ENCODE measurements at regions not wholly inside any gene's neighbourhood (a gene's known extent, or its start where the extent isn't known, plus 50 kb on each side); places are given as distances from the start of the nearest gene placed in this dataset.

DNA sequence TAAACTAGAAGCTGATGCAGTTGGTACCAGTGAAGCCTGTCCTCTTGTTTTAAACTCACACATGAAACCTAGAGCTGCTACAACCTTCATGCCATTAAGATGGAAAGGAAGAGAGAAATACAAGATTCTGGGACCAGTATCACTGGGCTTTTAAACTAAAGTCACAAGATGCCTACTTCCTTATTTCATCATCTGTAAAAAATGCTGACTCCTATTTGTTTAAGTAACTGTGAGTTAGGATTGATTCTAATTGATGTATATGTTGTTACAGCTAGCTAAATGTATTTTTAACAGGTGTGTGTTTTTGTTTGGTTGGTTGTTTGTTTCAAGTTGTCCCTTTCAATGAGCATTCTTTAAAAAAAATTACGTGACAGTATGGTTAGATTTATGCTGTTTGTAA, 833.3 kb upstream of the PRMT6 start:
- no peak overlapping the region for H3K4me3 ChIP-seq (ENCODE audit: control insufficient read depth in 1 of 2, extremely low read depth in 1 of 2, low read length in 1 of 2)
- Mint-ChIP-seq H3K27ac (no peak overlapping the region), H3K4me1 (no peaks in the 10 kb centered on the region), H3K36me3 (no peaks in the 10 kb centered on the region), H3K27me3 (no peaks in the 10 kb centered on the region), H3K4me3 (no peak overlapping the region), H3K9me3 (peaks cover 0 to 12% (median 7%) of the 10 kb centered on the region in 3 donors)
- no CpG with 5 or more reads among the region's 1 CpG for WGBS (ENCODE audit: insufficient coverage)
- H3K27me3 ChIP-seq (replicated peaks in 1 of 2; ENCODE audit: control insufficient read depth in 2 of 2, extremely low read depth in 1 of 2, insufficient read depth in 2 of 2, low read length in 1 of 2): no peaks in the 10 kb centered on the region
- ATAC-seq (replicated peaks in 1 of 4) (no peak), DNase-seq (no peak)
- no peak overlapping the region for H3K27ac ChIP-seq (ENCODE audit: low read length)
- POLR2A ChIA-PET: no interaction called here
- no peaks in the 10 kb centered on the region for H3K4me1 ChIP-seq (ENCODE audit: control insufficient read depth in 1 of 2, extremely low read depth in 1 of 2, insufficient read depth in 2 of 2, low read length in 2 of 2)
- H3K36me3 ChIP-seq (ENCODE audit: control insufficient read depth in 2 of 2, extremely low read depth in 1 of 2, insufficient read depth in 1 of 2, low read length in 1 of 2): no peaks in the 10 kb centered on the region
- CTCF ChIA-PET: no interaction called here
- H3K9me3 ChIP-seq: no peaks in the 10 kb centered on the region

DNA sequence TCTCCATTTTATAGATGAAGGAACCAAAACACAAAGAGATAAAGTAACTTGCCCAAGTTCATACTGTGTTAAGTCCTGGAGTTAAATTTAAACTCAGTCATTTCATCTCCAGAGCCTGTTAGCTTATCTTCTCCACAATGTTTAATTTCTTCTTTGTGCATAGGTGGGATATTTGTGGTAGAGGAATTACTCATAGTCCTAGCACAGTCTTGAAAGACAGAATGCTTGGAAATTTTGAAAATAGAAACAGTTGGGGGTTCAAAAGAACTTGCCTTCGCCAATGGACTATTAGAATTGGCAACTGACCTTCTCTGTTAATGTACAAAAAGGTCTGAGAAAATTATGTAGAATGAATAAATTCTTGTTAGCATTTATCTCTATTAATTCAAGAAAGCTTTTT, 832.0 kb upstream of the PRMT6 start:
- Histone ChIP-seq H3K36me3 (ENCODE audit: control insufficient read depth in 2 of 2, extremely low read depth in 1 of 2, insufficient read depth in 1 of 2, low read length in 1 of 2) (no peaks in the 10 kb centered on the region), H3K4me1 (ENCODE audit: control insufficient read depth in 1 of 2, extremely low read depth in 1 of 2, insufficient read depth in 2 of 2, low read length in 2 of 2) (no peaks in the 10 kb centered on the region), H3K27ac (ENCODE audit: low read length) (no peak overlapping the region), H3K9me3 (no peaks in the 10 kb centered on the region), H3K4me3 (ENCODE audit: control insufficient read depth in 1 of 2, extremely low read depth in 1 of 2, low read length in 1 of 2) (no peak overlapping the region), H3K27me3 (replicated peaks in 1 of 2; ENCODE audit: control insufficient read depth in 2 of 2, extremely low read depth in 1 of 2, insufficient read depth in 2 of 2, low read length in 1 of 2) (no peaks in the 10 kb centered on the region)
- Mint-ChIP-seq H3K9me3 (peaks cover 0 to 12% (median 7%) of the 10 kb centered on the region in 3 donors), H3K4me3 (no peak overlapping the region), H3K4me1 (no peaks in the 10 kb centered on the region), H3K27me3 (no peaks in the 10 kb centered on the region), H3K27ac (no peak overlapping the region), H3K36me3 (no peaks in the 10 kb centered on the region)
- DNase-seq (no peak), ATAC-seq (replicated peaks in 1 of 4) (no peak)
- no CpG with 5 or more reads among the region's 1 CpG for WGBS (ENCODE audit: insufficient coverage)
- POLR2A ChIA-PET: no interaction called here
- CTCF ChIA-PET: no interaction called here

DNA sequence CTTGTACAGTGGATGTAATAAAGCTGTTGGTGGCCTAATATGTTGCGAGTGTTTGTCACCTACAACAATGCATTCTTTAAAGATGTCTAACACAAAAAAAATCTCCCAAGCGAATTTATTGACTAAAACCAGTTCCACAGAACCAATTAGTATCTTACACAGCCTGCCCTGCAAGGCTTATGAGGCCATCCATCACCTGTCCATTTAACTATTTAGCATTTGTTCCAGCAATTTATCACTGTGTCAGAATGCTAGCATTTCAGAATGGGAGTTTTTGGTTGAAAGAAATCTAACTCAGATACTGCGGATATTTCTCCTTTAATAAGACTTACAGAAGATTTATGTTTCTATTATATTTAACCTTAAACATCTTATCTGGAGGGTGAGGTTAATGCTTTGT, 831.1 kb upstream of the PRMT6 start:
- no CpG with 5 or more reads among the region's 3 CpGs for WGBS (ENCODE audit: insufficient coverage)
- Histone ChIP-seq H3K36me3 (ENCODE audit: control insufficient read depth in 2 of 2, extremely low read depth in 1 of 2, insufficient read depth in 1 of 2, low read length in 1 of 2) (no peaks in the 10 kb centered on the region), H3K9me3 (no peaks in the 10 kb centered on the region), H3K27ac (ENCODE audit: low read length) (no peak overlapping the region), H3K4me3 (ENCODE audit: control insufficient read depth in 1 of 2, extremely low read depth in 1 of 2, low read length in 1 of 2) (no peak overlapping the region), H3K4me1 (ENCODE audit: control insufficient read depth in 1 of 2, extremely low read depth in 1 of 2, insufficient read depth in 2 of 2, low read length in 2 of 2) (no peaks in the 10 kb centered on the region), H3K27me3 (replicated peaks in 1 of 2; ENCODE audit: control insufficient read depth in 2 of 2, extremely low read depth in 1 of 2, insufficient read depth in 2 of 2, low read length in 1 of 2) (no peaks in the 10 kb centered on the region)
- no peak for DNase-seq
- Mint-ChIP-seq H3K9me3 (peaks cover 0 to 13% (median 12%) of the 10 kb centered on the region in 3 donors), H3K4me1 (no peaks in the 10 kb centered on the region), H3K36me3 (no peaks in the 10 kb centered on the region), H3K27ac (no peak overlapping the region), H3K4me3 (no peak overlapping the region), H3K27me3 (no peaks in the 10 kb centered on the region)
- ATAC-seq (replicated peaks in 1 of 4): no peak
- ChIA-PET CTCF (no interaction called here), POLR2A (no interaction called here)

DNA sequence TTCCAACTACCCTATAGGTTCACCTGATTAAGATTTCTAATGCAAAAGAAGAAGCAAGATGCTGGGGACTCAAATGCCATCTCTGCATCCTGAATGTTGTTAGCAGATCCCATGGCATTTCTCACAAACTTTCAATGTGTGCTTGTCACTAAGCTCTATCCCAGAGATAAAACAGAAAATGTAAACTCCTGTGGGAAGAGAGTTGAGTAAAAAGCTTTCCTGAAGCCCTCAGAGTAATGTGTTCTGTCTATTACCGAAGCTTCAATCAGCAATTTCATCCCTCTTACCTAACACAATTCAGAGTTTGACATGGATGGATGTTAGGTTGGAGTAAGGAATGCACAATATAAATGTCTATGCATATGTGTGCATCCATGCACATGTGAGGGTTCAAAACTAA, 829.9 kb upstream of the PRMT6 start:
- ChIA-PET POLR2A (no interaction called here), CTCF (no interaction called here)
- ATAC-seq (replicated peaks in 1 of 4) (no peak), DNase-seq (no peak)
- Histone ChIP-seq H3K27ac (ENCODE audit: low read length) (no peak overlapping the region), H3K36me3 (ENCODE audit: control insufficient read depth in 2 of 2, extremely low read depth in 1 of 2, insufficient read depth in 1 of 2, low read length in 1 of 2) (no peaks in the 10 kb centered on the region), H3K9me3 (no peaks in the 10 kb centered on the region), H3K4me3 (ENCODE audit: control insufficient read depth in 1 of 2, extremely low read depth in 1 of 2, low read length in 1 of 2) (no peak overlapping the region), H3K4me1 (ENCODE audit: control insufficient read depth in 1 of 2, extremely low read depth in 1 of 2, insufficient read depth in 2 of 2, low read length in 2 of 2) (no peaks in the 10 kb centered on the region), H3K27me3 (replicated peaks in 1 of 2; ENCODE audit: control insufficient read depth in 2 of 2, extremely low read depth in 1 of 2, insufficient read depth in 2 of 2, low read length in 1 of 2) (no peaks in the 10 kb centered on the region)
- Mint-ChIP-seq H3K4me1 (no peaks in the 10 kb centered on the region), H3K27me3 (no peaks in the 10 kb centered on the region), H3K27ac (no peak overlapping the region), H3K9me3 (peaks cover 4 to 17% (median 9%) of the 10 kb centered on the region in 3 donors), H3K4me3 (no peak overlapping the region), H3K36me3 (no peaks in the 10 kb centered on the region)
- WGBS (ENCODE audit: insufficient coverage): no CpG with 5 or more reads among the region's 1 CpG

DNA sequence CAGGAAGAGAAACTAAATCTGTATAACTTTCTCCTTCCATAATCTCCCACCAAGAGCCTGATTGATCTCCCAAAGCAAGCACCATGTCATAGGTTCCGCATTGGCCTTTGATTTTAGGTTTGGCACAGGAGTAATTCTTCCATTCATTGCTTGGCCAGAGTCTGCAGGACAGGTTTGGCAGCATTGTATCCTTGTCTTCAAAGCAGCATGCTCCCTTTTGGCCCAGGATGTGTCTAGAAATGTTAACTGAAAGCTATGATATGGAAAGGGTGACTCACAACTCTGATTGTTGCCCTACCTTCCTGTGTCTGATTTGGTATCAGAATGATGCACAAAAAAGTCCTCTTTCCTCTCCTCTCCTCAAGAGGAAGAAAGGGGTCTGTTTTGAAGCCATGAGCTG, 824.3 kb upstream of the PRMT6 start:
- CTCF ChIA-PET: no interaction called here
- no peak overlapping the region for H3K4me3 Mint-ChIP-seq

DNA sequence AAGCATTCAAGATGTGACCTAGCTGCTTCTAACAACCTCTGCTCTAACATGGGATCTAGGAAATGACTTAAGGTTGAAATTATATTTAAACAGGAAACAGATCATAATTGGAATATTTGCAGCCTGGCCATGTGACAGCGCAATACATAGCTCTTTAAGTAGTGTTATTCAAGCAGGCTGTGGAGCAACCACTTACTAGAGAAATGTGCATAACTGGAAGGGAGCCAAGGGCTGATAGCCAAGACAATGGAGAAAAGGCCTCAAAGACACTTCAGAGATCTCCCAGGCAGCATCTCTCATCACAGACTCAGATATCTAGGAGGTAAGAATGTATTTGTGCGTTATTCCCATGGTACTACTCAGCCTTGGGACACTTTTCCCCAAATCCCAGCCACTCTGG, 823.0 kb upstream of the PRMT6 start:
- DNase-seq (no peak), ATAC-seq (replicated peaks in 1 of 4) (no peak)
- Mint-ChIP-seq H3K4me1 (no peaks in the 10 kb centered on the region), H3K9me3 (peaks cover 11 to 28% (median 14%) of the 10 kb centered on the region in 3 donors), H3K27ac (no peak overlapping the region), H3K36me3 (no peaks in the 10 kb centered on the region), H3K4me3 (no peak overlapping the region), H3K27me3 (no peaks in the 10 kb centered on the region)
- Histone ChIP-seq H3K4me1 (ENCODE audit: control insufficient read depth in 1 of 2, extremely low read depth in 1 of 2, insufficient read depth in 2 of 2, low read length in 2 of 2) (no peaks in the 10 kb centered on the region), H3K27ac (ENCODE audit: low read length) (no peak overlapping the region), H3K36me3 (ENCODE audit: control insufficient read depth in 2 of 2, extremely low read depth in 1 of 2, insufficient read depth in 1 of 2, low read length in 1 of 2) (no peaks in the 10 kb centered on the region), H3K4me3 (ENCODE audit: control insufficient read depth in 1 of 2, extremely low read depth in 1 of 2, low read length in 1 of 2) (no peak overlapping the region), H3K27me3 (replicated peaks in 1 of 2; ENCODE audit: control insufficient read depth in 2 of 2, extremely low read depth in 1 of 2, insufficient read depth in 2 of 2, low read length in 1 of 2) (no peaks in the 10 kb centered on the region), H3K9me3 (no peaks in the 10 kb centered on the region)
- CTCF ChIA-PET: no interaction called here
- WGBS (ENCODE audit: insufficient coverage): no CpG with 5 or more reads among the region's 2 CpGs
- POLR2A ChIA-PET: no interaction called here

More for the DNA sequence above, 824.3 kb upstream of the PRMT6 start:
- Histone ChIP-seq H3K4me3 (ENCODE audit: control insufficient read depth in 1 of 2, extremely low read depth in 1 of 2, low read length in 1 of 2) (no peak overlapping the region), H3K9me3 (no peaks in the 10 kb centered on the region), H3K27ac (ENCODE audit: low read length) (no peak overlapping the region), H3K27me3 (replicated peaks in 1 of 2; ENCODE audit: control insufficient read depth in 2 of 2, extremely low read depth in 1 of 2, insufficient read depth in 2 of 2, low read length in 1 of 2) (no peaks in the 10 kb centered on the region), H3K36me3 (ENCODE audit: control insufficient read depth in 2 of 2, extremely low read depth in 1 of 2, insufficient read depth in 1 of 2, low read length in 1 of 2) (no peaks in the 10 kb centered on the region), H3K4me1 (ENCODE audit: control insufficient read depth in 1 of 2, extremely low read depth in 1 of 2, insufficient read depth in 2 of 2, low read length in 2 of 2) (no peaks in the 10 kb centered on the region)
- POLR2A ChIA-PET: no interaction called here
- peaks cover 11 to 22% (median 14%) of the 10 kb centered on the region in 3 donors for H3K9me3 Mint-ChIP-seq
- H3K4me1 Mint-ChIP-seq: no peaks in the 10 kb centered on the region
- no peak for DNase-seq
- no peak overlapping the region for H3K27ac Mint-ChIP-seq
- no peaks in the 10 kb centered on the region for H3K27me3 Mint-ChIP-seq
- no CpG with 5 or more reads among the region's 1 CpG for WGBS (ENCODE audit: insufficient coverage)
- H3K36me3 Mint-ChIP-seq: no peaks in the 10 kb centered on the region
- ATAC-seq (replicated peaks in 1 of 4): no peak

DNA sequence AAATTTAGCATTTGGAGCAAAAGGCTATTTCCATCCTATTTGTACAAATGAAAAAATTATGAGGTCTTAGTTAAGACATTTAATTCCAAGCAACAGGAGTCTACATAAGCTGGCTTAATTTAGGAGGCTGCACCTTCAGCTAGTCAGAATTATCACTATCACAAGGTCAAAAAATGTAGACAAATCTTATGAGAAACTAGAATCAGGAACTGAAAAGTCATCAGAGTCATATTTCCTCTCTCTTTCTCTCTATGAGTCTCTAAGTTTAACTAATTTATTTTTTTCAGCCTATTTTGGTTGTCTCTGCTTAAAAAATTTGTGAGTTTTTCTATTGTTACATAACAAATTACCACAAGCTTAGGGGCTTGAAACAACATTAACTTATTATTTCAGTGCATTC, 807.1 kb upstream of the PRMT6 start:
- Mint-ChIP-seq H3K27ac (no peak overlapping the region), H3K9me3 (peaks cover 6 to 35% (median 16%) of the 10 kb centered on the region in 3 donors), H3K36me3 (no peaks in the 10 kb centered on the region), H3K4me3 (no peak overlapping the region), H3K27me3 (no peaks in the 10 kb centered on the region), H3K4me1 (no peaks in the 10 kb centered on the region)
- DNase-seq (no peak), ATAC-seq (replicated peaks in 1 of 4) (no peak)
- H3K27me3 ChIP-seq (replicated peaks in 1 of 2; ENCODE audit: control insufficient read depth in 2 of 2, extremely low read depth in 1 of 2, insufficient read depth in 2 of 2, low read length in 1 of 2): no peaks in the 10 kb centered on the region
- no peak overlapping the region for H3K27ac ChIP-seq (ENCODE audit: low read length)
- H3K9me3 ChIP-seq: peaks cover 3% of the 10 kb centered on the region
- no peaks in the 10 kb centered on the region for H3K4me1 ChIP-seq (ENCODE audit: control insufficient read depth in 1 of 2, extremely low read depth in 1 of 2, insufficient read depth in 2 of 2, low read length in 2 of 2)
- POLR2A ChIA-PET: no interaction called here
- CTCF ChIA-PET: no interaction called here
- H3K36me3 ChIP-seq (ENCODE audit: control insufficient read depth in 2 of 2, extremely low read depth in 1 of 2, insufficient read depth in 1 of 2, low read length in 1 of 2): no peaks in the 10 kb centered on the region
- H3K4me3 ChIP-seq (ENCODE audit: control insufficient read depth in 1 of 2, extremely low read depth in 1 of 2, low read length in 1 of 2): no peak overlapping the region
